ENCODE measurements at regions not wholly inside any gene's neighbourhood (a gene's known extent, or its start where the extent isn't known, plus 50 kb on each side); places are given as distances from the start of the nearest gene placed in this dataset.

DNA sequence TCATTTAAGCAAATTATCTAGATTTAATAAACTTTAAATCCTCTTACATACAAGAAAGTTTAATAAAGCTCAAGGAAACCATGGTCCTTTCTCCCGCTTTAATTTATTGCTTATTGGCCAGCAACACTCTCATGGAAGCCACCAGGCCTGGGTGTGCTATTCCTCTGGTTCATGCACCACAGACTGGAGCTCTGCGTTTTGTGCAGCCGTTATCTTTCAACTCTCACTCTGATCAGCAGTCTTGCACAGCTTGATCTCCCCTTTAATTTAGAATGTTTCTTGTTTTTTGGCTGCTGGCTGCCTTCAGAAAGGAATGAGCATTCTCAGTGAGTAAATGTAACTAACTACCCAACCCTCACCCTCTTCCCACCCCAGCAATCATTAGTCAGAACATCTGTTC is 318.7 kb downstream of the MEIS1 start:
- H3K4me1 Mint-ChIP-seq: no peaks in the 10 kb centered on the region
- no peak for TF ChIP-seq CTCF (conservative IDR thresholded peaks at IDR 0.05)
- no peaks in the 10 kb centered on the region for H3K27me3 ChIP-seq (ENCODE audit: control insufficient read depth, insufficient read depth, low read length, poor library complexity, severe bottlenecking)

DNA sequence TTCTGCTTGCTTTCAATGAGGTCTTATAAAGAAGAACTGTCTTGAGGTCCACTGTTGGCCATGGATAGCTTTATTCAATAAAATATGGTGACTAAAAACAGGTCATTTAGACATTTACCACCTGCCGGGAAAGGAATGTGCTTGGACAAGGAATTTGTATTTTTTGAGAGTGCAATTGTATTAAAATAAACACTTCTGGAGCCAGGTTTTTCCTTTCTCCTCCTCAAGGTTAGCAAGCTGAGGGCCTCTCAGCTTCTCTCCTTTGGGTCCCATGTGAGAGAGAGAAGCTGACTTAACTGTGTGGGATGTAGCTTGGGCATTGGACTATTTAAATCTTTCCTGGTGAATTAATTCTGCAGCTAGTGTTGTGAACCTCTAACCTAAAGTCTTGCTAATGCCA is 321.0 kb downstream of the MEIS1 start:
- no peaks in the 10 kb centered on the region for H3K4me1 Mint-ChIP-seq
- no peaks in the 10 kb centered on the region for H3K4me1 ChIP-seq (ENCODE audit: control insufficient read depth, insufficient read depth, low read length)
- H3K4me3 Mint-ChIP-seq: no peak overlapping the region
- no peaks in the 10 kb centered on the region for H3K27me3 ChIP-seq (ENCODE audit: control insufficient read depth, insufficient read depth, low read length, poor library complexity, severe bottlenecking)
- DNase-seq: no peak
- 84% methylated on average over 1 of the region's 1 CpG; no CpG with 5 or more reads in 1 of the 2 experiments for whole genome bisulfite sequencing, 2 experiments (ENCODE audit: insufficient coverage in 1 of 2, insufficient read length in 1 of 2)
- no peaks in the 10 kb centered on the region for H3K9me3 ChIP-seq (ENCODE audit: control insufficient read depth, low read length)
- H3K27ac ChIP-seq (ENCODE audit: low read depth, low read length): no peak overlapping the region
- H3K27me3 Mint-ChIP-seq (ENCODE audit: insufficient read depth): no peaks in the 10 kb centered on the region
- no peaks in the 10 kb centered on the region for H3K36me3 Mint-ChIP-seq (ENCODE audit: low read depth)
- H3K9ac ChIP-seq (ENCODE audit: extremely low read depth, low read length, poor library complexity, severe bottlenecking): no peak overlapping the region
- H3K36me3 ChIP-seq (ENCODE audit: control insufficient read depth, insufficient read depth, low read length): no peaks in the 10 kb centered on the region
- H3K27ac Mint-ChIP-seq: no peak overlapping the region
- no peak overlapping the region for H3K4me3 ChIP-seq (ENCODE audit: low read length)
- TF ChIP-seq CTCF (conservative IDR thresholded peaks at IDR 0.05): no peak
- H3K9me3 Mint-ChIP-seq: peaks cover 10% of the 10 kb centered on the region

More for the DNA sequence above, 318.7 kb downstream of the MEIS1 start:
- H3K9ac ChIP-seq (ENCODE audit: extremely low read depth, low read length, poor library complexity, severe bottlenecking): no peak overlapping the region
- H3K9me3 Mint-ChIP-seq: peaks cover 10% of the 10 kb centered on the region
- no peaks in the 10 kb centered on the region for H3K9me3 ChIP-seq (ENCODE audit: control insufficient read depth, low read length)
- H3K27ac ChIP-seq (ENCODE audit: low read depth, low read length): no peak overlapping the region
- no peaks in the 10 kb centered on the region for H3K27me3 Mint-ChIP-seq (ENCODE audit: insufficient read depth)
- H3K27ac Mint-ChIP-seq: no peak overlapping the region
- no peak for DNase-seq
- H3K36me3 ChIP-seq (ENCODE audit: control insufficient read depth, insufficient read depth, low read length): no peaks in the 10 kb centered on the region
- 88 to 96% methylated on average over 3 of the region's 3 CpGs for WGBS, 2 experiments (ENCODE audit: insufficient coverage in 1 of 2, insufficient read length in 1 of 2)
- no peaks in the 10 kb centered on the region for H3K36me3 Mint-ChIP-seq (ENCODE audit: low read depth)
- H3K4me3 ChIP-seq (ENCODE audit: low read length): no peak overlapping the region
- no peaks in the 10 kb centered on the region for H3K4me1 ChIP-seq (ENCODE audit: control insufficient read depth, insufficient read depth, low read length)
- no peak overlapping the region for H3K4me3 Mint-ChIP-seq

GRCh38 chr2:66761826-66762225 is 326.9 kb downstream of the MEIS1 start:
- TF ChIP-seq CTCF (conservative IDR thresholded peaks at IDR 0.05): no peak
- Histone ChIP-seq H3K4me3 (ENCODE audit: low read length) (no peak overlapping the region), H3K9me3 (ENCODE audit: control insufficient read depth, low read length) (no peaks in the 10 kb centered on the region), H3K4me1 (ENCODE audit: control insufficient read depth, insufficient read depth, low read length) (no peaks in the 10 kb centered on the region), H3K9ac (ENCODE audit: extremely low read depth, low read length, poor library complexity, severe bottlenecking) (no peak overlapping the region), H3K36me3 (ENCODE audit: control insufficient read depth, insufficient read depth, low read length) (no peaks in the 10 kb centered on the region), H3K27me3 (ENCODE audit: control insufficient read depth, insufficient read depth, low read length, poor library complexity, severe bottlenecking) (no peaks in the 10 kb centered on the region), H3K27ac (ENCODE audit: low read depth, low read length) (no peak overlapping the region)
- Mint-ChIP-seq H3K9me3 (peaks cover 10% of the 10 kb centered on the region), H3K27ac (no peak overlapping the region), H3K4me1 (no peaks in the 10 kb centered on the region), H3K36me3 (ENCODE audit: low read depth) (no peaks in the 10 kb centered on the region), H3K27me3 (ENCODE audit: insufficient read depth) (no peaks in the 10 kb centered on the region), H3K4me3 (no peak overlapping the region)
- DNase-seq: no peak
- 98 to 100% methylated on average over 1 to 2 of the region's 2 CpGs for WGBS, 2 experiments (ENCODE audit: insufficient coverage in 1 of 2, insufficient read length in 1 of 2)
